Thymus (tissue), 11 donors: ENCODE measurements at regions not wholly inside any gene's neighbourhood (a gene's known extent, or its start where the extent isn't known, plus 50 kb on each side); places are given as distances from the start of the nearest gene placed in this dataset.

Experiments
- DNase-seq, 9 donors: peaks; one replicate each; pipeline ENCODE4 v3.0.0-alpha.2; 2013; ENCODE audit warnings: low spot score in 9 of 9, low read depth in 6 of 9, missing footprints in 1 of 9
- H3K27ac ChIP-seq, 2 donors: one replicate each; pipeline ENCODE4 v1.5.1; 2013; ENCODE audit warnings: control low read depth in 1 of 2, low read depth in 1 of 2, low read length in 1 of 2, mild to moderate bottlenecking in 1 of 2, moderate library complexity in 1 of 2
- H3K27me3 ChIP-seq, 2 donors: one replicate each; pipeline ENCODE4 v1.5.1; 2013; ENCODE audit warnings: low read length in 1 of 2; ENCODE audit not compliant: control insufficient read depth in 2 of 2, insufficient read depth in 1 of 2
- H3K36me3 ChIP-seq, 2 donors: one replicate each; pipeline ENCODE4 v1.5.1; 2013; ENCODE audit warnings: low read length in 1 of 2, mild to moderate bottlenecking in 1 of 2, moderate library complexity in 1 of 2; ENCODE audit not compliant: control insufficient read depth in 2 of 2, insufficient read depth in 2 of 2
- H3K4me1 ChIP-seq, 2 donors: one replicate each; pipeline ENCODE4 v1.5.1; 2013; ENCODE audit warnings: low read length in 2 of 2; ENCODE audit not compliant: control insufficient read depth in 2 of 2, insufficient read depth in 2 of 2
- H3K4me3 ChIP-seq, 2 donors: one replicate each; pipeline ENCODE4 v1.5.1; 2013; ENCODE audit warnings: low read length in 2 of 2, control low read depth in 1 of 2, mild to moderate bottlenecking in 1 of 2
- H3K9me3 ChIP-seq, 2 donors: one replicate each; pipeline ENCODE4 v1.5.1; 2013; ENCODE audit warnings: low read length in 1 of 2, mild to moderate bottlenecking in 1 of 2; ENCODE audit not compliant: control insufficient read depth in 2 of 2, insufficient read depth in 1 of 2
- WGBS: extraction: QIAGEN DNeasy Blood & Tissue Kit; methylation state at CpG from one replicate; pipeline ENCODE4 v1.1.7; 2013; 5-methylcytosine and 5-hydroxymethylcytosine counted together
- donor health status: healthy.

- no peaks in the 10 kb centered on the region for H3K27me3 ChIP-seq
- H3K36me3 ChIP-seq = no peaks in the 10 kb centered on the region
- no peak for DNase-seq
- no peaks in the 10 kb centered on the region for H3K9me3 ChIP-seq
- WGBS = 92% methylated on average over 7 of the region's 7 CpGs
- H3K4me3 ChIP-seq = no peak overlapping the region
- no peaks in the 10 kb centered on the region for H3K4me1 ChIP-seq
- H3K27ac ChIP-seq = no peak overlapping the region
These were observed 160.2 kb downstream of the MED10 start for GRCh38 chr5:6218116-6218515.

GRCh38 chr5:6216471-6217075 is 161.8 kb downstream of the MED10 start:
- no peak overlapping the region for H3K4me3 ChIP-seq
- H3K27ac ChIP-seq = no peak overlapping the region
- 91% methylated on average over 9 of the region's 9 CpGs for WGBS
- H3K4me1 ChIP-seq = no peaks in the 10 kb centered on the region
- H3K9me3 ChIP-seq = no peaks in the 10 kb centered on the region
- H3K36me3 ChIP-seq = no peaks in the 10 kb centered on the region
- no peaks in the 10 kb centered on the region for H3K27me3 ChIP-seq
- no peak for DNase-seq

- no peak for DNase-seq
- Histone ChIP-seq H3K4me3 (no peak overlapping the region), H3K27ac (no peak overlapping the region), H3K4me1 (no peaks in the 10 kb centered on the region), H3K36me3 (no peaks in the 10 kb centered on the region), H3K27me3 (no peaks in the 10 kb centered on the region), H3K9me3 (no peaks in the 10 kb centered on the region)
- WGBS = 90% methylated on average over 8 of the region's 8 CpGs
These were observed 162.5 kb downstream of the MED10 start for GRCh38 chr5:6215891-6216290.

- no peaks in the 10 kb centered on the region for H3K9me3 ChIP-seq
- H3K36me3 ChIP-seq = no peaks in the 10 kb centered on the region
- WGBS = 75% methylated on average over 1 of the region's 1 CpG
- H3K27me3 ChIP-seq = no peaks in the 10 kb centered on the region
- H3K27ac ChIP-seq = no peak overlapping the region
- H3K4me3 ChIP-seq = no peak overlapping the region
- H3K4me1 ChIP-seq = no peaks in the 10 kb centered on the region
- DNase-seq = no peak
These were observed 166.1 kb downstream of the MED10 start for GRCh38 chr5:6212244-6212643.

GRCh38 chr5:6206501-6206900 is 171.8 kb downstream of the MED10 start:
- 90% methylated on average over 1 of the region's 1 CpG for whole genome bisulfite sequencing
- Histone ChIP-seq H3K4me1 (no peaks in the 10 kb centered on the region), H3K27ac (no peak overlapping the region), H3K36me3 (no peaks in the 10 kb centered on the region), H3K27me3 (no peaks in the 10 kb centered on the region), H3K4me3 (no peak overlapping the region), H3K9me3 (no peaks in the 10 kb centered on the region)
- DNase-seq = no peak

GRCh38 chr5:6202968-6203365 is 175.4 kb downstream of the MED10 start:
- Histone ChIP-seq H3K36me3 (no peaks in the 10 kb centered on the region), H3K27me3 (no peaks in the 10 kb centered on the region)
- WGBS = 81% methylated on average over 4 of the region's 4 CpGs

GRCh38 chr5:6202149-6202967 is 176.0 kb downstream of the MED10 start:
- H3K27me3 ChIP-seq = no peaks in the 10 kb centered on the region

More at GRCh38 chr5:6202968-6203365, 175.4 kb downstream of the MED10 start:
- H3K27ac ChIP-seq = no peak overlapping the region
- no peaks in the 10 kb centered on the region for H3K4me1 ChIP-seq
- H3K9me3 ChIP-seq = no peaks in the 10 kb centered on the region
- no peak overlapping the region for H3K4me3 ChIP-seq
- DNase-seq = no peak

GRCh38 chr5:6201631-6202030 is 176.7 kb downstream of the MED10 start:
- Histone ChIP-seq H3K9me3 (no peaks in the 10 kb centered on the region), H3K27me3 (no peaks in the 10 kb centered on the region), H3K27ac (no peak overlapping the region), H3K4me3 (no peak overlapping the region), H3K4me1 (no peaks in the 10 kb centered on the region), H3K36me3 (no peaks in the 10 kb centered on the region)
- WGBS = 91% methylated on average over 6 of the region's 6 CpGs
- no peak for DNase-seq

More at GRCh38 chr5:6202149-6202967, 176.0 kb downstream of the MED10 start:
- Histone ChIP-seq H3K4me3 (no peak overlapping the region), H3K27ac (no peak overlapping the region), H3K4me1 (no peaks in the 10 kb centered on the region), H3K36me3 (no peaks in the 10 kb centered on the region), H3K9me3 (no peaks in the 10 kb centered on the region)
- WGBS = 90% methylated on average over 6 of the region's 6 CpGs
- no peak for DNase-seq

- Histone ChIP-seq H3K27ac (no peak overlapping the region), H3K36me3 (no peaks in the 10 kb centered on the region), H3K4me1 (no peaks in the 10 kb centered on the region), H3K9me3 (no peaks in the 10 kb centered on the region), H3K27me3 (no peaks in the 10 kb centered on the region), H3K4me3 (no peak overlapping the region)
- DNase-seq = no peak
- 93% methylated on average over 5 of the region's 5 CpGs for WGBS
These were observed 179.8 kb downstream of the MED10 start for GRCh38 chr5:6198531-6198930.
